Stomach smooth muscle (tissue), 2 donors: ENCODE measurements at regions not wholly inside any gene's neighbourhood (a gene's known extent, or its start where the extent isn't known, plus 50 kb on each side); places are given as distances from the start of the nearest gene placed in this dataset.

Experiments
- H3K27ac ChIP-seq: one replicate; pipeline ENCODE4 v1.7.0; 2013; ENCODE audit warnings: mild to moderate bottlenecking, low read length, inconsistent platforms
- H3K27me3 ChIP-seq, 2 donors: one replicate each; pipeline ENCODE4 v1.7.0; 2013; ENCODE audit warnings: low read length in 2 of 2; ENCODE audit not compliant: insufficient read depth in 2 of 2, control insufficient read depth in 1 of 2
- H3K36me3 ChIP-seq, 2 donors: one replicate each; pipeline ENCODE4 v1.7.0; 2013; ENCODE audit warnings: low read length in 2 of 2; ENCODE audit not compliant: control insufficient read depth in 2 of 2, insufficient read depth in 2 of 2
- H3K4me1 ChIP-seq: one replicate; pipeline ENCODE4 v1.7.0; 2013; ENCODE audit warnings: low read length; ENCODE audit not compliant: control insufficient read depth, insufficient read depth
- H3K4me3 ChIP-seq, 2 donors: one replicate each; pipeline ENCODE4 v1.7.0; 2013; ENCODE audit warnings: low read length in 2 of 2
- H3K9ac ChIP-seq, 2 donors: one replicate each; pipeline ENCODE4 v1.7.0; 2013; ENCODE audit warnings: low read length in 2 of 2, mild to moderate bottlenecking in 1 of 2
- H3K9me3 ChIP-seq, 2 donors: one replicate each; pipeline ENCODE4 v1.7.0; 2013; ENCODE audit warnings: low read length in 2 of 2; ENCODE audit not compliant: control insufficient read depth in 2 of 2
- donor health status: healthy.
- donor health status: Pancreatic carcinoma.

- peak overlapping the region in 1 of 2 donors; percentile 9 for H3K9ac ChIP-seq
- no peak overlapping the region for H3K4me3 ChIP-seq
- H3K27me3 ChIP-seq, result peaks cover 0 to 3% of the 10 kb centered on the region in 2 donors
- no peaks in the 10 kb centered on the region for H3K4me1 ChIP-seq
- no peak overlapping the region for H3K27ac ChIP-seq
- no peaks in the 10 kb centered on the region for H3K9me3 ChIP-seq
- H3K36me3 ChIP-seq, result no peaks in the 10 kb centered on the region
Observed at GRCh38 chr14:76710056-76711010, 50.9 kb upstream of the VASH1 start.
